GM12878 (cell line): ENCODE measurements at regions not wholly inside any gene's neighbourhood (a gene's known extent, or its start where the extent isn't known, plus 50 kb on each side); places are given as distances from the start of the nearest gene placed in this dataset.

Source experiments
- ATAC-seq: fragments of 200-7000 bp; cut with Tn5 transposase; 3 replicates; pipeline ENCODE4 v1.9.1; 2020; ENCODE audit warnings: mild to moderate bottlenecking, moderate library complexity
- BruUV-seq: library from RNA; stranded (reverse); fragments of 400-500 nt; replicated peaks from 2 replicates; lab custom pipeline; 2021; lab: Mats Ljungman, UMichigan
- CTCF ChIA-PET: fragments of 300-600 bp; sonication (Branson Sonifier 250); formaldehyde crosslinking; extraction: SDS; loops from one replicate; lab custom pipeline; 2021; ENCODE audit warnings: inconsistent platforms; lab: Yijun Ruan, JAX
- POLR2A ChIA-PET: fragments of 350-600 bp; formaldehyde crosslinking; extraction: SDS; loops from one replicate; lab custom pipeline; 2021; ENCODE audit warnings: inconsistent platforms; lab: Charles Lee
- RAD21 ChIA-PET: fragments of 300-600 bp; sonication (Branson Sonifier 250); formaldehyde crosslinking; loops from one replicate; lab custom pipeline; 2023; ENCODE audit warnings: antibody characterized with exemption; ENCODE audit not compliant: unreplicated experiment; lab: Charles Lee
- SMC1A ChIA-PET: fragments of 300-600 bp; sonication (Branson Sonifier 250); formaldehyde crosslinking; loops from one replicate; lab custom pipeline; 2023; ENCODE audit not compliant: unreplicated experiment, uncharacterized antibody; lab: Charles Lee
- DNase-seq: peaks from one replicate; pipeline ENCODE4 v3.0.0-alpha.2; 2011; ENCODE audit warnings: low read depth, low spot score
- FAIRE-seq: peaks from 3 replicates; lab custom pipeline; 2011; peaks lifted over from hg19 to GRCh38; lab: Jason Lieb, UNC
- H2AFZ ChIP-seq: 2 replicates; pipeline ENCODE4 v1.6.0; 2011; ENCODE audit warnings: low read depth, low read length, control low read depth; ENCODE audit not compliant: control insufficient read depth
- H3K27ac ChIP-seq: 2 replicates; pipeline ENCODE4 v1.5.1; 2011; ENCODE audit warnings: control low read depth; ENCODE audit not compliant: control insufficient read depth, insufficient read depth
- H3K27me3 ChIP-seq, 2 experiments: replicated peaks in 1 of 2; 2 replicates each; pipeline versions ENCODE4 v1.6.0 to v1.6.1; 2011; ENCODE audit warnings: low read length in 1 of 2; ENCODE audit not compliant: control insufficient read depth in 2 of 2, insufficient read depth in 2 of 2
- H3K36me3 ChIP-seq, 2 experiments: 2 replicates each; pipeline ENCODE4 v1.5.1; 2011; ENCODE audit warnings: low read length in 1 of 2; ENCODE audit not compliant: control insufficient read depth in 2 of 2, insufficient read depth in 2 of 2
- H3K4me1 ChIP-seq: 2 replicates; pipeline ENCODE4 v1.6.1; 2011; ENCODE audit warnings: mild to moderate bottlenecking, low read length, moderate library complexity, mixed read lengths; ENCODE audit not compliant: control insufficient read depth, insufficient read depth
- H3K4me2 ChIP-seq: 2 replicates; pipeline ENCODE4 v1.6.0; 2011; ENCODE audit warnings: control low read depth; ENCODE audit not compliant: control insufficient read depth, insufficient read depth
- H3K4me3 ChIP-seq: fragments of 200-600 bp; sonication (generic); 2 replicates; pipeline ENCODE4 v1.5.1; 2016
- H3K79me2 ChIP-seq: 2 replicates; pipeline ENCODE4 v1.6.0; 2011; ENCODE audit warnings: low read length; ENCODE audit not compliant: control insufficient read depth, insufficient read depth
- H3K9ac ChIP-seq: 2 replicates; pipeline ENCODE4 v1.8.0; 2011; ENCODE audit warnings: low read length, control low read depth, mixed read lengths; ENCODE audit not compliant: control insufficient read depth, insufficient read depth
- H3K9me3 ChIP-seq: replicated peaks from 3 replicates; pipeline ENCODE4 v1.5.1; 2011; ENCODE audit warnings: mild to moderate bottlenecking, low read length; ENCODE audit not compliant: control insufficient read depth, insufficient read depth
- H4K20me1 ChIP-seq: 2 replicates; pipeline ENCODE4 v1.6.0; 2011; ENCODE audit not compliant: control insufficient read depth, insufficient read depth
- BACH1 ChIP-seq: fragments of 450-650 bp; IDR thresholded peaks from 2 replicates; pipeline ENCODE4 v1.6.1; 2017; ENCODE audit warnings: mild to moderate bottlenecking, borderline replicate concordance
- BRCA1 ChIP-seq: IDR thresholded peaks from 2 replicates; pipeline ENCODE4 v1.6.1; 2011; ENCODE audit warnings: low read depth, low read length, improper control_type of control experiment
- FOS ChIP-seq: IDR thresholded peaks from 3 replicates; pipeline ENCODE4 v1.6.1; 2011; ENCODE audit warnings: borderline replicate concordance; ENCODE audit not compliant: insufficient read length; ENCODE audit errors: extremely low read depth
- FOXK2 ChIP-seq: fragments of 450-650 bp; IDR thresholded peaks from 2 replicates; pipeline ENCODE4 v1.6.1; 2017; ENCODE audit warnings: mild to moderate bottlenecking, moderate library complexity
- JUND ChIP-seq: IDR thresholded peaks from 2 replicates; pipeline ENCODE4 v1.6.1; 2012; ENCODE audit warnings: low read depth, mild to moderate bottlenecking, low read length, improper control_type of control experiment, moderate library complexity
- NFXL1 ChIP-seq: fragments of 450-650 bp; IDR thresholded peaks from 2 replicates; pipeline ENCODE4 v1.6.1; 2017; ENCODE audit warnings: antibody characterized with exemption, mild to moderate bottlenecking, borderline replicate concordance
- NR2C1 ChIP-seq: fragments of 450-650 bp; IDR thresholded peaks from 2 replicates; pipeline ENCODE4 v1.6.1; 2017; ENCODE audit warnings: antibody characterized with exemption, mild to moderate bottlenecking, moderate library complexity
- RAD21 ChIP-seq: IDR thresholded peaks from 2 replicates; pipeline ENCODE4 v1.6.1; 2011; ENCODE audit warnings: mild to moderate bottlenecking, low read depth, low read length, moderate library complexity; ENCODE audit not compliant: insufficient read depth
- RELA ChIP-seq: fragments of 450-650 bp; IDR thresholded peaks from 2 replicates; pipeline ENCODE4 v1.8.0; 2014; ENCODE audit warnings: borderline replicate concordance; ENCODE audit not compliant: partially characterized antibody
- RELB ChIP-seq: fragments of 450-650 bp; IDR thresholded peaks from 2 replicates; pipeline ENCODE4 v1.6.1; 2017; ENCODE audit warnings: low read depth, mild to moderate bottlenecking, moderate library complexity
- RUNX3 ChIP-seq: IDR thresholded peaks from 2 replicates; pipeline ENCODE4 v1.6.1; 2012; ENCODE audit warnings: low read length, inconsistent platforms
- STAT1 ChIP-seq: fragments of 450-650 bp; conservative IDR thresholded peaks from 2 replicates; pipeline ENCODE4 v1.6.1; 2014; ENCODE audit warnings: antibody characterized with exemption, mild to moderate bottlenecking
- STAT3 ChIP-seq: IDR thresholded peaks from 2 replicates; pipeline ENCODE4 v1.6.1; 2011; ENCODE audit warnings: low read depth, low read length, improper control_type of control experiment
- TBL1XR1 ChIP-seq: IDR thresholded peaks from 2 replicates; pipeline ENCODE4 v1.6.1; 2012; ENCODE audit warnings: low read depth, low read length, improper control_type of control experiment
- TCF3 ChIP-seq: IDR thresholded peaks from 2 replicates; pipeline ENCODE4 v1.6.1; 2012; ENCODE audit warnings: low read depth, mild to moderate bottlenecking, low read length, borderline replicate concordance; ENCODE audit not compliant: insufficient read depth
- ZNF207 ChIP-seq: fragments of 450-650 bp; IDR thresholded peaks from 2 replicates; pipeline ENCODE4 v1.6.1; 2014; ENCODE audit warnings: antibody characterized with exemption, mild to moderate bottlenecking, borderline replicate concordance
- WGBS: methylation state at CpG from one replicate; pipeline ENCODE4 v1.1.6; 2016; ENCODE audit warnings: low lambda C conversion rate; ENCODE audit not compliant: insufficient replicate concordance, insufficient coverage; ENCODE audit errors: missing lambda C conversion rate; 5-methylcytosine and 5-hydroxymethylcytosine counted together
- in situ Hi-C: fragments of 300-500 bp; cut with MboI; formaldehyde crosslinking; loops from 9 replicates; pipeline ENCODE4 v1.14.3; 2018; ENCODE audit warnings: mixed read lengths
- intact Hi-C: fragments of 100-400 bp; cut with micrococcal nuclease; formaldehyde crosslinking; loops from one replicate; pipeline ENCODE4 v1.14.2; 2022; ENCODE audit not compliant: unreplicated experiment

- ChIA-PET RAD21 (no interaction called here), SMC1A (no interaction called here), POLR2A (no interaction called here), CTCF (no interaction called here)
- ATAC-seq = no peak
- Histone ChIP-seq H4K20me1 (no peaks in the 10 kb centered on the region), H3K79me2 (no peaks in the 10 kb centered on the region), H3K27ac (no peak overlapping the region), H2AFZ (no peak overlapping the region), H3K9me3 (no peaks in the 10 kb centered on the region), H3K36me3 (no peaks in the 10 kb centered on the region), H3K27me3 (no peaks in the 10 kb centered on the region), H3K4me3 (no peak overlapping the region), H3K9ac (no peak overlapping the region), H3K4me1 (no peaks in the 10 kb centered on the region), H3K4me2 (no peak overlapping the region)
- in situ Hi-C loops = no loop called here
- BruUV-seq = no TSS peak
- no peak for FAIRE-seq
- intact Hi-C loops = no loop called here
- 20% methylated on average over 6 of the region's 6 CpGs for WGBS
- TF ChIP-seq ZNF207 (no peak), TBL1XR1 (no peak), NFXL1 (no peak), JUND (no peak)
- DNase-seq = no peak
Measured at GRCh38 chr5:7190712-7191250, 205.2 kb upstream of the ADCY2 start.

- Histone ChIP-seq H3K27ac (no peak overlapping the region), H3K4me2 (no peak overlapping the region), H4K20me1 (no peaks in the 10 kb centered on the region), H3K9ac (no peak overlapping the region), H3K36me3 (no peaks in the 10 kb centered on the region), H3K4me1 (no peaks in the 10 kb centered on the region), H3K9me3 (no peaks in the 10 kb centered on the region), H2AFZ (no peak overlapping the region), H3K4me3 (no peak overlapping the region), H3K27me3 (no peaks in the 10 kb centered on the region), H3K79me2 (no peaks in the 10 kb centered on the region)
- no TSS peak for BruUV-seq
- RAD21 ChIA-PET = no interaction called here
- CTCF ChIA-PET = no interaction called here
- FAIRE-seq (no peak), ATAC-seq (no peak), DNase-seq (no peak)
- POLR2A ChIA-PET = no interaction called here
- intact Hi-C loops (no loop called here), in situ Hi-C loops (no loop called here)
- SMC1A ChIA-PET = no interaction called here
- WGBS = 14% methylated on average over 3 of the region's 3 CpGs
- TF ChIP-seq RAD21 = no peak
- no peak for TF ChIP-seq BRCA1
- TF ChIP-seq RUNX3 = no peak
- TF ChIP-seq STAT1 = no peak
- TF ChIP-seq FOS = no peak
- TF ChIP-seq RELA = no peak
- no peak for TF ChIP-seq BACH1
- TF ChIP-seq NR2C1 = no peak
- TF ChIP-seq RELB = no peak
- TF ChIP-seq STAT3 = no peak
- TF ChIP-seq TCF3 = no peak
- no peak for TF ChIP-seq FOXK2
Measured at GRCh38 chr5:7192016-7192415, 203.9 kb upstream of the ADCY2 start.
